H1 (cell line): ENCODE measurements at regions not wholly inside any gene's neighbourhood (a gene's known extent, or its start where the extent isn't known, plus 50 kb on each side); places are given as distances from the start of the nearest gene placed in this dataset.

Experiments used
- CTCF ChIA-PET: fragments of 300-600 bp; sonication (Branson Sonifier 250); formaldehyde crosslinking; loops from one replicate; lab custom pipeline; 2021; ENCODE audit not compliant: partially characterized antibody; lab: Charles Lee
- POLR2A ChIA-PET: fragments of 300-600 bp; sonication (Branson Sonifier 250); formaldehyde crosslinking; loops from one replicate; lab custom pipeline; 2021; ENCODE audit warnings: inconsistent platforms; ENCODE audit not compliant: partially characterized antibody; lab: Charles Lee
- DNase-seq, 2 experiments: peaks; one replicate each; pipeline versions ENCODE4 v3.0.0 to v3.0.0-alpha.2; 2010 to 2022; ENCODE audit warnings: low spot score in 2 of 2, low read depth in 1 of 2, mixed read lengths in 1 of 2
- FAIRE-seq: peaks from 2 replicates; lab custom pipeline; 2011; peaks lifted over from hg19 to GRCh38; lab: Jason Lieb, UNC
- H2AFZ ChIP-seq: 2 replicates; pipeline ENCODE4 v1.8.1; 2012; ENCODE audit warnings: low read length, inconsistent platforms
- H2AK5ac ChIP-seq: 2 replicates; pipeline ENCODE4 v1.6.1; 2013; ENCODE audit warnings: low read depth, low read length
- H2BK120ac ChIP-seq: replicated peaks from 2 replicates; pipeline ENCODE3; 2013; ENCODE audit warnings: low read depth, low read length, inconsistent platforms
- H2BK12ac ChIP-seq: 2 replicates; pipeline ENCODE4 v1.6.1; 2013; ENCODE audit warnings: low read depth, low read length
- H2BK15ac ChIP-seq: 2 replicates; pipeline ENCODE4 v1.6.1; 2013; ENCODE audit warnings: low read length
- H2BK20ac ChIP-seq: 2 replicates; pipeline ENCODE4 v1.6.1; 2013; ENCODE audit warnings: low read length
- H2BK5ac ChIP-seq: 2 replicates; pipeline ENCODE4 v1.6.1; 2013; ENCODE audit warnings: low read depth, low read length
- H3K14ac ChIP-seq: 2 replicates; pipeline ENCODE4 v1.6.1; 2013; ENCODE audit warnings: inconsistent platforms; ENCODE audit not compliant: insufficient read length
- H3K18ac ChIP-seq: 2 replicates; pipeline ENCODE4 v1.6.1; 2013; ENCODE audit warnings: low read length; ENCODE audit errors: extremely low read depth
- H3K23ac ChIP-seq: 2 replicates; pipeline ENCODE4 v1.6.1; 2013; ENCODE audit warnings: inconsistent platforms; ENCODE audit not compliant: insufficient read length
- H3K23me2 ChIP-seq: 2 replicates; pipeline ENCODE4 v1.6.1; 2013; ENCODE audit warnings: low read depth, low read length
- H3K27ac ChIP-seq: 2 replicates; pipeline ENCODE4 v1.6.1; 2011; ENCODE audit warnings: low read depth, low read length, inconsistent platforms
- H3K27me3 ChIP-seq, 4 experiments: replicated peaks in 1 of 4; 1 replicate in 1 of 4; 2 replicates in 3 of 4; pipeline versions ENCODE4 v1.6.1 to v1.8.1; 2011 to 2013; ENCODE audit warnings: low read length in 3 of 4, mild to moderate bottlenecking in 3 of 4, inconsistent platforms in 2 of 4, mixed read lengths in 2 of 4, moderate library complexity in 1 of 4; ENCODE audit not compliant: control insufficient read depth in 3 of 4, insufficient read depth in 3 of 4; ENCODE audit errors: extremely low read depth in 1 of 4
- H3K36me3 ChIP-seq, 4 experiments: 2 replicates each; pipeline versions ENCODE4 v1.6.1 to v1.8.1; 2011 to 2013; ENCODE audit warnings: mild to moderate bottlenecking in 4 of 4, low read length in 3 of 4, moderate library complexity in 2 of 4, control low read depth in 1 of 4, inconsistent platforms in 1 of 4; ENCODE audit not compliant: insufficient read depth in 4 of 4, control insufficient read depth in 2 of 4
- H3K4ac ChIP-seq: replicated peaks from 2 replicates; pipeline ENCODE3; 2013; ENCODE audit warnings: low read length, low read depth, mixed read lengths, inconsistent platforms; ENCODE audit not compliant: insufficient read length
- H3K4me1 ChIP-seq, 4 experiments: replicated peaks in 1 of 4; 1 replicate in 1 of 4; 2 replicates in 3 of 4; pipeline versions ENCODE4 v1.6.1 to v1.8.1; 2011 to 2013; ENCODE audit warnings: low read length in 3 of 4, inconsistent platforms in 2 of 4, mixed read lengths in 1 of 4; ENCODE audit not compliant: insufficient read depth in 4 of 4, control insufficient read depth in 3 of 4
- H3K4me2 ChIP-seq, 2 experiments: 2 replicates each; pipeline versions ENCODE4 v1.6.1 to v1.8.1; 2011 to 2013; ENCODE audit warnings: low read depth in 2 of 2, low read length in 2 of 2, control low read depth in 1 of 2, inconsistent platforms in 1 of 2, mild to moderate bottlenecking in 1 of 2; ENCODE audit not compliant: insufficient read depth in 1 of 2
- H3K4me3 ChIP-seq, 4 experiments: fragments of 200-600, 300-600 bp in 1 of 4; sonication (generic), shearing (Covaris generic), sonication (Bioruptor Twin) in 1 of 4; 2 replicates each; pipeline versions ENCODE4 v1.5.1 to v1.8.1; 2011 to 2016; ENCODE audit warnings: low read length in 4 of 4, low read depth in 3 of 4, control low read depth in 2 of 4, inconsistent platforms in 2 of 4, mild to moderate bottlenecking in 2 of 4, mixed read lengths in 1 of 4, moderate library complexity in 1 of 4; ENCODE audit not compliant: insufficient read depth in 2 of 4; ENCODE audit errors: extremely low read depth in 1 of 4
- H3K56ac ChIP-seq: replicated peaks from 2 replicates; pipeline ENCODE3; 2013; ENCODE audit warnings: low read depth, mild to moderate bottlenecking, mixed read lengths, low read length, inconsistent platforms; ENCODE audit not compliant: insufficient read length
- H3K79me1 ChIP-seq: 2 replicates; pipeline ENCODE4 v1.6.1; 2013; ENCODE audit warnings: low read depth, low read length, control low read depth
- H3K79me2 ChIP-seq, 2 experiments: 2 replicates each; pipeline versions ENCODE4 v1.6.1 to v1.8.1; 2012 to 2013; ENCODE audit warnings: low read length in 2 of 2, mild to moderate bottlenecking in 2 of 2, inconsistent platforms in 1 of 2; ENCODE audit not compliant: insufficient read depth in 2 of 2, control insufficient read depth in 1 of 2
- H3K9ac ChIP-seq, 4 experiments: replicated peaks in 1 of 4; 1 replicate in 1 of 4; 2 replicates in 3 of 4; pipeline versions ENCODE4 v1.6.1 to v1.8.1; 2011 to 2013; ENCODE audit warnings: low read depth in 3 of 4, low read length in 3 of 4, control low read depth in 2 of 4, mild to moderate bottlenecking in 2 of 4, moderate library complexity in 2 of 4, inconsistent platforms in 1 of 4; ENCODE audit errors: extremely low read depth in 1 of 4
- H3K9me3 ChIP-seq, 2 experiments: 2 replicates each; pipeline versions ENCODE4 v1.6.1 to v1.8.1; 2012 to 2013; ENCODE audit warnings: mild to moderate bottlenecking in 2 of 2, moderate library complexity in 2 of 2, control low read depth in 1 of 2, inconsistent platforms in 1 of 2, low read depth in 1 of 2, low read length in 1 of 2, mixed read lengths in 1 of 2; ENCODE audit not compliant: insufficient read depth in 2 of 2
- H4K20me1 ChIP-seq, 2 experiments: replicated peaks in 1 of 2; 2 replicates each; pipeline versions ENCODE3 to v1.8.1; 2011 to 2013; ENCODE audit warnings: inconsistent platforms in 2 of 2, low read length in 2 of 2, mild to moderate bottlenecking in 1 of 2; ENCODE audit not compliant: insufficient read depth in 2 of 2, control insufficient read depth in 1 of 2
- H4K5ac ChIP-seq: 2 replicates; pipeline ENCODE4 v1.6.1; 2013; ENCODE audit warnings: low read length, low read depth, mixed read lengths, inconsistent platforms; ENCODE audit not compliant: insufficient read length
- H4K8ac ChIP-seq: 2 replicates; pipeline ENCODE4 v1.8.0; 2013; ENCODE audit warnings: mild to moderate bottlenecking, moderate library complexity, low read length, inconsistent platforms; ENCODE audit not compliant: insufficient read depth; ENCODE audit errors: extremely low read depth
- H4K91ac ChIP-seq: replicated peaks from 2 replicates; pipeline ENCODE3; 2013; ENCODE audit warnings: low read length, mixed read lengths, inconsistent platforms; ENCODE audit not compliant: insufficient read length
- CREB1 ChIP-seq: IDR thresholded peaks from 2 replicates; pipeline ENCODE4 v1.6.1; 2012; ENCODE audit warnings: inconsistent platforms
- KDM1A ChIP-seq: fragments of 200-600, 300-600 bp; sonication (generic); IDR thresholded peaks from 2 replicates; pipeline ENCODE4 v1.7.1; 2016; ENCODE audit warnings: mild to moderate bottlenecking, low read length, borderline replicate concordance
- MAFK ChIP-seq: IDR thresholded peaks from 2 replicates; pipeline ENCODE4 v1.6.1; 2012; ENCODE audit warnings: low read depth, mild to moderate bottlenecking, improper control_type of control experiment, low read length
- POLR2A ChIP-seq, 2 experiments: IDR thresholded peaks; 1 replicate in 1 of 2; 2 replicates in 1 of 2; pipeline ENCODE4 v1.6.1; 2011; ENCODE audit warnings: low read depth in 2 of 2, low read length in 2 of 2, mild to moderate bottlenecking in 2 of 2; ENCODE audit errors: control extremely low read depth in 1 of 2
- SIN3A ChIP-seq, 2 experiments: IDR thresholded peaks in 1 of 2; conservative IDR thresholded peaks in 1 of 2; 2 replicates each; pipeline ENCODE4 v1.6.1; 2011 to 2012; ENCODE audit warnings: low read length in 2 of 2, improper control_type of control experiment in 1 of 2, low read depth in 1 of 2, mild to moderate bottlenecking in 1 of 2
- TAF1 ChIP-seq: IDR thresholded peaks from 2 replicates; pipeline ENCODE4 v1.6.1; 2011; ENCODE audit warnings: mild to moderate bottlenecking, low read depth, low read length
- TF ChIP-seq, protein P1 (sequence below): IDR thresholded peaks from 2 replicates; pipeline ENCODE4 v1.6.1; 2011; ENCODE audit warnings: low read depth, mild to moderate bottlenecking, low read length; ENCODE audit not compliant: insufficient read depth

DNA sequence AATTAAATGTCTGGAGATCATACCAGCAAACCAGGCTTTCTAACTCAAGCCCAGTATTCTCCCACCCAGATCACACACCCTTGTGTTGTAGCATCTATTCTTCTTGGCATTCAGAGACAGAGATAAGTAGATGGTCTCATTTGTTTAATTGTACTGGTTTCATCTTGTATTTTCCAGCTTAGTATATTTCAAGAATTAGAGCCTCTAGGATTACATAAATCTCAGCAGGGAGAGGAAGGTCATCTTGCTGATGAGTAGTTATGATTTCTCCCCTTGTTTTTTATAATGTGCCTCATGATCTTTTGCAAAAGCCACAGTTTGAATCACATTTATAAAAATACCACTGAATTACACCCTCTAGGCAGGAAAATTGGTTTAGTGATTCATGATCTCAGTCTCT lies 106.6 kb upstream of the NRSN1 start:
- Histone ChIP-seq H4K8ac (no peak overlapping the region), H3K56ac (no peak overlapping the region), H3K23me2 (no peaks in the 10 kb centered on the region), H2AFZ (no peak overlapping the region), H3K4me3 (no peak overlapping the region), H4K5ac (no peak overlapping the region), H3K27ac (no peak overlapping the region), H3K79me1 (no peaks in the 10 kb centered on the region), H2BK12ac (no peak overlapping the region), H3K23ac (no peak overlapping the region), H3K9me3 (no peaks in the 10 kb centered on the region), H4K91ac (no peak overlapping the region), H3K4me2 (no peak overlapping the region), H2BK5ac (no peak overlapping the region), H2AK5ac (no peak overlapping the region), H3K27me3 (no peaks in the 10 kb centered on the region)
- DNase-seq (no peak), FAIRE-seq (no peak)
- POLR2A ChIA-PET = no interaction called here
- CTCF ChIA-PET = no interaction called here
- TF ChIP-seq POLR2A (IDR thresholded peaks at IDR 0.05; ENCODE audit: control extremely low read depth in 1 of 2, low read depth in 2 of 2, low read length in 2 of 2) = no peak
- TF ChIP-seq, protein P1, sequence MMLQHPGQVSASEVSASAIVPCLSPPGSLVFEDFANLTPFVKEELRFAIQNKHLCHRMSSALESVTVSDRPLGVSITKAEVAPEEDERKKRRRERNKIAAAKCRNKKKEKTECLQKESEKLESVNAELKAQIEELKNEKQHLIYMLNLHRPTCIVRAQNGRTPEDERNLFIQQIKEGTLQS = no peak
- no peak for TF ChIP-seq SIN3A (conservative IDR thresholded peaks at IDR 0.05 in 1 of 2, IDR thresholded peaks at IDR 0.05 in 1 of 2; ENCODE audit: low read depth in 1 of 2, low read length in 2 of 2)
- TF ChIP-seq TAF1 = no peak
- no peak for TF ChIP-seq MAFK
- TF ChIP-seq CREB1 = no peak
- no peak for TF ChIP-seq KDM1A
- TF ChIP-seq, all 59 proteins: peak for 0
- no peak overlapping the region for H2BK120ac ChIP-seq
- H3K79me2 ChIP-seq = no peaks in the 10 kb centered on the region
- H3K4me1 ChIP-seq = no peaks in the 10 kb centered on the region
- no peak overlapping the region for H3K4ac ChIP-seq
- no peak overlapping the region for H2BK15ac ChIP-seq
- no peak overlapping the region for H3K9ac ChIP-seq
- H4K20me1 ChIP-seq = no peaks in the 10 kb centered on the region
- H3K36me3 ChIP-seq = no peaks in the 10 kb centered on the region
- H2BK20ac ChIP-seq = no peak overlapping the region
- no peak overlapping the region for H3K14ac ChIP-seq
- no peak overlapping the region for H3K18ac ChIP-seq
